CD8-positive, alpha-beta memory T cell (primary cell): ENCODE measurements at regions not wholly inside any gene's neighbourhood (a gene's known extent, or its start where the extent isn't known, plus 50 kb on each side); places are given as distances from the start of the nearest gene placed in this dataset.
"Not testable (repeated sequence)": the region's sequence is repeated elsewhere in the genome, so short reads cannot be mapped to it uniquely, and the experiment has no call there.

Experiments
- CTCF ChIA-PET: fragments of 350-600 bp; sonication (Branson Sonifier 250); formaldehyde crosslinking; loops from one replicate; lab custom pipeline; 2021; ENCODE audit warnings: antibody characterized with exemption; lab: Charles Lee
- POLR2A ChIA-PET: fragments of 350-600 bp; sonication (Branson Sonifier 250); formaldehyde crosslinking; loops from one replicate; lab custom pipeline; 2021; ENCODE audit warnings: antibody characterized with exemption; lab: Charles Lee
- DNase-seq, 5 donors: peaks; one replicate each; pipeline versions ENCODE4 v3.0.0 to v3.0.0-alpha.2; 2020 to 2022; ENCODE audit warnings: mixed read lengths in 1 of 5
- H3K27ac ChIP-seq: one replicate; pipeline ENCODE4 v1.7.0; 2013; ENCODE audit warnings: low read depth, mild to moderate bottlenecking, low read length, moderate library complexity
- H3K27me3 ChIP-seq: 2 replicates; pipeline ENCODE4 v1.7.0; 2013; ENCODE audit warnings: low read length, mild to moderate bottlenecking; ENCODE audit not compliant: insufficient read depth, poor library complexity, severe bottlenecking
- H3K36me3 ChIP-seq: 2 replicates; pipeline ENCODE4 v1.7.0; 2013; ENCODE audit warnings: mild to moderate bottlenecking, low read length, moderate library complexity; ENCODE audit not compliant: insufficient read depth
- H3K4me1 ChIP-seq: 2 replicates; pipeline ENCODE4 v1.7.0; 2013; ENCODE audit warnings: mild to moderate bottlenecking, low read length, moderate library complexity; ENCODE audit not compliant: insufficient read depth
- H3K4me3 ChIP-seq: 2 replicates; pipeline ENCODE4 v1.7.0; 2013; ENCODE audit warnings: mild to moderate bottlenecking, low read length
- H3K9me3 ChIP-seq: 2 replicates; pipeline ENCODE4 v1.7.0; 2013; ENCODE audit warnings: mild to moderate bottlenecking, low read length
- H3K27ac Mint-ChIP-seq, 8 donors: one replicate each; pipeline ENCODE4 v1.8.0; 2020 to 2021; ENCODE audit warnings: mixed read lengths in 8 of 8, mild to moderate bottlenecking in 6 of 8, inconsistent platforms in 3 of 8, moderate library complexity in 3 of 8
- H3K27me3 Mint-ChIP-seq, 2 donors: one replicate each; pipeline ENCODE4 v1.8.0; 2020 to 2021; ENCODE audit warnings: mixed read lengths in 2 of 2, mild to moderate bottlenecking in 1 of 2, moderate library complexity in 1 of 2
- H3K36me3 Mint-ChIP-seq, 3 donors: one replicate each; pipeline ENCODE4 v1.8.0; 2020 to 2021; ENCODE audit warnings: mixed read lengths in 3 of 3, inconsistent platforms in 1 of 3, mild to moderate bottlenecking in 1 of 3
- H3K4me1 Mint-ChIP-seq, 3 donors: one replicate each; pipeline ENCODE4 v1.8.0; 2020 to 2021; ENCODE audit warnings: mixed read lengths in 3 of 3, inconsistent platforms in 1 of 3, mild to moderate bottlenecking in 1 of 3
- H3K4me3 Mint-ChIP-seq, 7 donors: one replicate each; pipeline ENCODE4 v1.8.0; 2020 to 2021; ENCODE audit warnings: mixed read lengths in 7 of 7, mild to moderate bottlenecking in 6 of 7, moderate library complexity in 4 of 7, inconsistent platforms in 2 of 7
- H3K9me3 Mint-ChIP-seq, 5 donors: one replicate each; pipeline ENCODE4 v1.8.0; 2020 to 2022; ENCODE audit warnings: mixed read lengths in 5 of 5, mild to moderate bottlenecking in 3 of 5, moderate library complexity in 2 of 5, inconsistent platforms in 1 of 5

DNA sequence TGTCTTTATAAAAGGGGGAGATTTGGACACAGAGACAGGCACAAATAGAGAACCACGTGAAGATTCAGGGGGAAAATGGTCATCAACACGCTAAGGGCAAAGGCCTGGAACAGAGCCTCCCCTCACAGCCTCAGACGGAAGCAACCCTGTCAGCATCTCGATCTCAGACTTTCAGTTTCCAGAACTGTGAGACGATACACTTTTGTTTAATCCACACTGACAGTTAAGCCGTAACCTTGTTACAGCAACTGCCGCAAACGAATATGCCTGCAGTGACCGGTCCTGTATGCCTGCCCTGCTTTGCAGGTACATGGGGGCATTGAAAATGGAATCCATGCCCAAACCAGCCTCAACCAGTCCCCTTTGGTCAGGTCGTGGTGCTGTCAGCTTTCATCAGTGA lies 139.5 kb downstream of the ATPSCKMT start:
- no peaks in the 10 kb centered on the region for H3K36me3 Mint-ChIP-seq
- Histone ChIP-seq H3K4me3 (no peak overlapping the region), H3K27me3 (no peaks in the 10 kb centered on the region), H3K4me1 (no peaks in the 10 kb centered on the region), H3K9me3 (no peaks in the 10 kb centered on the region), H3K27ac (no peak overlapping the region), H3K36me3 (no peaks in the 10 kb centered on the region)
- no peak for DNase-seq
- CTCF ChIA-PET, result no interaction called here
- no peaks in the 10 kb centered on the region for H3K4me1 Mint-ChIP-seq
- POLR2A ChIA-PET, result no interaction called here
- peaks cover 0 to 5% (median 0%) of the 10 kb centered on the region in 5 donors for H3K9me3 Mint-ChIP-seq
- H3K27ac Mint-ChIP-seq, result no peak overlapping the region
- H3K27me3 Mint-ChIP-seq, result peaks cover 3 to 4% of the 10 kb centered on the region in 2 donors
- H3K4me3 Mint-ChIP-seq, result no peak overlapping the region

DNA sequence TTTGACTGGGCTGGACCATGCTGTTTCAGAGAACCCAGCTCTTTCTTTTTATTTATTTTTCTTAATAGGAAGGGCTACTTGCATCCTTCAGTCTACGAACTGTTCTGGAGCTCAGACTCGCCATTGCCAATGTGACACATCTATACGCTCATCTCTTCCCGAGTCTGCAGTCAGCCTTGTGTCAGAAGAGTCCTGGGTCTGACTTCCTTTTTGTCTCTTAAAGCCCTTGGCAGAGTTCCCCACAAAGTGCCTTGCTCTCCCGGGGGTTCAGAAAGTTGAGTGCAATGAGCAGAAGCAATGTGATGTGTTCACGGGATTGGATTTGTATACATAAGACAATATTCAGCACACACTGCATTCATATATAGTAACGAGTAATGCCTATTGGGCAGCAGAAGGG lies 140.4 kb downstream of the ATPSCKMT start:
- Histone ChIP-seq H3K4me1 (no peaks in the 10 kb centered on the region), H3K27ac (no peak overlapping the region), H3K9me3 (no peaks in the 10 kb centered on the region), H3K27me3 (no peaks in the 10 kb centered on the region), H3K4me3 (no peak overlapping the region), H3K36me3 (no peaks in the 10 kb centered on the region)
- ChIA-PET POLR2A (no interaction called here), CTCF (no interaction called here)
- peaks cover 0 to 4% (median 0%) of the 10 kb centered on the region in 5 donors for H3K9me3 Mint-ChIP-seq
- DNase-seq, result no peak
- H3K27me3 Mint-ChIP-seq, result peaks cover 2 to 4% of the 10 kb centered on the region in 2 donors
- H3K27ac Mint-ChIP-seq, result peak overlapping the region in 1 of 8 donors; percentile 37
- H3K36me3 Mint-ChIP-seq, result no peaks in the 10 kb centered on the region
- no peak overlapping the region for H3K4me3 Mint-ChIP-seq
- H3K4me1 Mint-ChIP-seq, result no peaks in the 10 kb centered on the region

DNA sequence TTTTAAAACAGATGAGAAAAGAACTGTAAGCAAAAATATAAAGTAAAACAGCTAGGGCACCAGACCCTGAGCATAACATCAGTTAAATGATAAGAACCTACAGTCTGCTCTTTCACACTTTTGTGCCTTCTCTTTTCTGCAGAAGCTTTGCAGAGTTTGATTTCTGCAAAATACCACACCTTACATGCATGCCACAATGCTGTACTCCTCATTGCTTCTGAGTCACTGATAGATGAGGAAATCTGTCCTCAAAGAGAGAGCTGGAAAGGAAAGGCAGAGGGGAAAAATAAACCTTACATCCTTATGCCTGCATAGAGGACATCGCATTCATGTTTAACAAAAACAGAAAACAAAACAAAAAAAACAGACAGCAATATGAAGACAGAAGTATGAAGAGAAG lies 142.9 kb downstream of the ATPSCKMT start:
- CTCF ChIA-PET, result no interaction called here
- POLR2A ChIA-PET, result no interaction called here
- no peak overlapping the region for H3K27ac ChIP-seq
- no peaks in the 10 kb centered on the region for H3K36me3 Mint-ChIP-seq
- no peak overlapping the region for H3K27ac Mint-ChIP-seq
- no peaks in the 10 kb centered on the region for H3K27me3 Mint-ChIP-seq
- DNase-seq, result no peak
- no peaks in the 10 kb centered on the region for H3K4me1 ChIP-seq
- H3K4me3 Mint-ChIP-seq, result no peak overlapping the region
- peaks cover 0 to 5% (median 0%) of the 10 kb centered on the region in 5 donors for H3K9me3 Mint-ChIP-seq
- no peak overlapping the region for H3K4me3 ChIP-seq
- no peaks in the 10 kb centered on the region for H3K9me3 ChIP-seq
- H3K27me3 ChIP-seq, result no peaks in the 10 kb centered on the region
- H3K36me3 ChIP-seq, result no peaks in the 10 kb centered on the region
- H3K4me1 Mint-ChIP-seq, result no peaks in the 10 kb centered on the region

DNA sequence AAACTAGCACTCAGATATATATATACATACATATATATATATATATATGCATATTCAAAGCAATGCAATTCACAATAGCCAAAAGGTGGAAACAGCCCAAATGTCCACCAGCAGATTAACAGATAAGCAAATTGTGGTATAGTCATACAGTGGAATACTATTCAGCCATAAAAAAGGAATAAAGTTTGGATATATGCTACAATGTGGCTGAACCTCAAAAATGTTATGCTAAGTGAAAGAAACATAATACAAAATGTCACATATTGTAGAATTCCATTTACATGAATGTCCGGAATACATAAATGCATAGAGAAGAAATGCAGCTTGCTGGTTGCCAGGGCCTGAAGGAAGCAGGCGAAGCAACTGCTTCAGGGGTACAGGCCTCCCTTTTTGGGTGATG lies 143.4 kb downstream of the ATPSCKMT start:
- Mint-ChIP-seq H3K27me3 (no peaks in the 10 kb centered on the region), H3K36me3 (no peaks in the 10 kb centered on the region), H3K9me3 (peaks cover 0 to 5% (median 0%) of the 10 kb centered on the region in 5 donors), H3K27ac (no peak overlapping the region), H3K4me1 (no peaks in the 10 kb centered on the region), H3K4me3 (no peak overlapping the region)
- Histone ChIP-seq H3K27me3 (no peaks in the 10 kb centered on the region), H3K27ac (no peak overlapping the region), H3K4me3 (no peak overlapping the region), H3K36me3 (no peaks in the 10 kb centered on the region), H3K9me3 (no peaks in the 10 kb centered on the region), H3K4me1 (no peaks in the 10 kb centered on the region)
- ChIA-PET CTCF (no interaction called here), POLR2A (no interaction called here)
- no peak for DNase-seq

DNA sequence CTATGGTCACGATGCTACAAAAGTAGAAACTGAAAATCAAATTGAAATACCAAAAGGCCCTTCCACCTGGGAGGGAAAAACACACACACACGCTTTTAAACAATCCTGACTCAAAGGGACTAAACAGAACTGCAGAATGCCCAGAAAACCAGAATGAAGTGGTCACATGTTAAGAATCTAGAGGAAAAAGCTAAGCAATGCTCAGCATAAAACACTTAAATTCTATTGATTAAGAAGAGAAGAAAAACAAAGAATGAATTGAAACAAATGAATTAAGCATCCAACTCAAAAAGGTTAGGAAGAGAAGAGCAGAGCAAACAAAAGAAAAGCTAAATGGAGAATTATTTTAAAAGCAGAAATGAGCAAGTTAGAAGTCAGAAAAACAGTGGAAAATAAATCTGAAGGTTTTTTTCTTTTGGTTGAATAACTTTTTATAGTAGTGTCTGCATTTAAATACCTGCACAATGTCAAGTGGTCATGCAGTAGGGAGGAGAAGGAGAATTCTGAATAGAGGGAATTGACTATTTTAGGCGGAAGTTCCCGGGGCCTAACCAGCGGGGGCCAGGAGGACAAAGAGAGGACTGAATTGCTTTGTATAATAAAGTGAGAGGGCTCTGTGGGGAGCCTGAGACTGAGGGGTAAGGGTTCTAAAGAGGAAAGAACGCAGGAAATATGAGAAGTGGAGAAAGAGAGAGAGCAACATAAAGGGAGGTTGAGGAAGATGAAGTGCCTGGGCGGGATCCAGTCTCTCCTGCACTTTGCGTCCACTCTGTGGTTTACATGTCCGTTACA lies 146.8 kb downstream of the ATPSCKMT start:
- Mint-ChIP-seq H3K27me3 (no peaks in the 10 kb centered on the region), H3K9me3 (peaks cover 5 to 18% (median 11%) of the 10 kb centered on the region in 5 donors), H3K36me3 (no peaks in the 10 kb centered on the region), H3K4me3 (no peak overlapping the region), H3K4me1 (no peaks in the 10 kb centered on the region), H3K27ac (no peak overlapping the region)
- no peak overlapping the region for H3K4me3 ChIP-seq
- no peak for DNase-seq
- ChIA-PET POLR2A (no interaction called here), CTCF (no interaction called here)
- no peaks in the 10 kb centered on the region for H3K27me3 ChIP-seq
- H3K27ac ChIP-seq, result no peak overlapping the region
- H3K4me1 ChIP-seq, result no peaks in the 10 kb centered on the region
- H3K36me3 ChIP-seq, result no peaks in the 10 kb centered on the region
- no peaks in the 10 kb centered on the region for H3K9me3 ChIP-seq

DNA sequence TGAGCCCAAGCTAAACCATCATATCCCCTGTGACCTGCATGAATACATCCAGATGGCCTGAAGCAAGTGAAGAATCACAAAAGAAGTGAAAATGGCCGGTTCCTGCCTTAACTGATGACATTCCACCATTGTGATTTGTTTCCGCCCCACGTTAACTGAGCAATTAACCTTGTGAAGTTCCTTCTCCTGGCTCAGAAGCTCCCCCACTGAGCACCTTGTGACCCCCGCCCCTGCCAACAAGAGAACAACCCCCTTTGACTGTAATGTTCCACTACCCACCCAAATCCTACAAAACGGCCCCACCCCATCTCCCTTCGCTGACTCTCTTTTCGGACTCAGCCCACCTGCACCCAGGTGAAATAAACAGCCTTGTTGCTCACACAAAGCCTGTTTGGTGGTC lies 147.5 kb downstream of the ATPSCKMT start:
- H3K4me1 Mint-ChIP-seq, H3K4me3 ChIP-seq, H3K27me3 ChIP-seq, H3K9me3 ChIP-seq, H3K27ac Mint-ChIP-seq, H3K36me3 ChIP-seq, H3K36me3 Mint-ChIP-seq, CTCF ChIA-PET, DNase-seq, H3K4me3 Mint-ChIP-seq, POLR2A ChIA-PET, H3K27me3 Mint-ChIP-seq, H3K27ac ChIP-seq, H3K4me1 ChIP-seq: not testable (repeated sequence)
- H3K9me3 Mint-ChIP-seq, result peaks cover 5 to 17% (median 11%) of the 10 kb centered on the region in 5 donors

DNA sequence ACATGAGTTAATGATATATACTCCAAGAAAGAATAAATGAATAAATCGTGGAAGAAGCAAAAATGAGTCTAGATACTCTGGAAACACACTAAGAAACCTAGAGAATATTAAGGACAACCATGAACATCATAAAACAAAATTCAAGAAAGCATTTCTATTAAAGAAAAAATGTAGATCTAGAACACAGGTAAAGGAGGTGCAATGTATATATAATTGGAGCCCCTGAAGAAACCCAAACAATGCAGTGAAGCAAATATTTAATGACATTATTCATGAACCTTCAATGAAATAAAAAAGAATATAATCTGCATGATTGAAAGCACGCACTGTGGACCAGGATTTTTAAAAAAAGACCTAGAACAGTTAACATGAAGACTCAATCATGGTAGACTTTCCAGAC lies 150.1 kb downstream of the ATPSCKMT start:
- H3K36me3 Mint-ChIP-seq, result no peaks in the 10 kb centered on the region
- H3K4me3 ChIP-seq, result no peak overlapping the region
- no peaks in the 10 kb centered on the region for H3K27me3 ChIP-seq
- CTCF ChIA-PET, result no interaction called here
- no peak overlapping the region for H3K4me3 Mint-ChIP-seq
- no peak overlapping the region for H3K27ac Mint-ChIP-seq
- H3K9me3 ChIP-seq, result no peaks in the 10 kb centered on the region
- H3K27me3 Mint-ChIP-seq, result no peaks in the 10 kb centered on the region
- peaks cover 11 to 22% (median 15%) of the 10 kb centered on the region in 5 donors for H3K9me3 Mint-ChIP-seq
- H3K27ac ChIP-seq, result no peak overlapping the region
- H3K4me1 Mint-ChIP-seq, result no peaks in the 10 kb centered on the region
- DNase-seq, result no peak
- H3K36me3 ChIP-seq, result no peaks in the 10 kb centered on the region
- H3K4me1 ChIP-seq, result no peaks in the 10 kb centered on the region
- POLR2A ChIA-PET, result no interaction called here

DNA sequence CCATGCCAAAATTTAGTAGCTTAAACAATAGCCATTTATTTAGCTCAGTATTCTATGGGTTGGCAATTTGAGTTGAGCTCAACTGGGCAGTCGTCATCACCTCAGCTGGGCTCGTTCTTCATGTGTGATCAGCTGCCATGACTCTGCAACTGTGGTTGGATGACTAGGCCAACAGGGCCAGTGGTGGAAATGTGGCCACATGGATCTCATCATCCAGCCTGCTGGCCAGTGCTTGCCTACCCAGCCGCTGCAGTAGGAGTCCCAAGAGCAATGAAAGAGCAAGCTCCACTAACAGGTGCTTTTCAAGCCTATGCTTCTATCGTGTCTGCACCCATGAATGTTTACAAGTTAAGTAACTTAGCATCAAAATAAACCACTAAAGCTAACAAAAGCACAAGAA lies 158.0 kb downstream of the ATPSCKMT start:
- H3K27ac Mint-ChIP-seq, result no peak overlapping the region
- peaks cover 1 to 5% of the 10 kb centered on the region in 2 donors for H3K27me3 Mint-ChIP-seq
- CTCF ChIA-PET, result no interaction called here
- Histone ChIP-seq H3K4me3 (no peak overlapping the region), H3K27ac (no peak overlapping the region), H3K36me3 (no peaks in the 10 kb centered on the region), H3K9me3 (no peaks in the 10 kb centered on the region), H3K27me3 (no peaks in the 10 kb centered on the region), H3K4me1 (no peaks in the 10 kb centered on the region)
- no peaks in the 10 kb centered on the region for H3K4me1 Mint-ChIP-seq
- POLR2A ChIA-PET, result no interaction called here
- no peaks in the 10 kb centered on the region for H3K36me3 Mint-ChIP-seq
- no peak overlapping the region for H3K4me3 Mint-ChIP-seq
- H3K9me3 Mint-ChIP-seq, result peaks cover 2 to 10% (median 8%) of the 10 kb centered on the region in 5 donors
- no peak for DNase-seq
